ENCODE measurements at regions not wholly inside any gene's neighbourhood (a gene's known extent, or its start where the extent isn't known, plus 50 kb on each side); places are given as distances from the start of the nearest gene placed in this dataset.

- TF ChIP-seq GATA2 (IDR thresholded peaks at IDR 0.05; ENCODE audit: low read depth, low read length), result no peak
- no peak for TF ChIP-seq GATA3 (IDR thresholded peaks at IDR 0.05; ENCODE audit: low read depth, low read length)
Observed at GRCh38 chr3:115272036-115272824, 125.1 kb upstream of the ZBTB20 start.

All from SH-SY5Y (cell line).